ENCODE measurements at regions not wholly inside any gene's neighbourhood (a gene's known extent, or its start where the extent isn't known, plus 50 kb on each side); places are given as distances from the start of the nearest gene placed in this dataset.

DNA sequence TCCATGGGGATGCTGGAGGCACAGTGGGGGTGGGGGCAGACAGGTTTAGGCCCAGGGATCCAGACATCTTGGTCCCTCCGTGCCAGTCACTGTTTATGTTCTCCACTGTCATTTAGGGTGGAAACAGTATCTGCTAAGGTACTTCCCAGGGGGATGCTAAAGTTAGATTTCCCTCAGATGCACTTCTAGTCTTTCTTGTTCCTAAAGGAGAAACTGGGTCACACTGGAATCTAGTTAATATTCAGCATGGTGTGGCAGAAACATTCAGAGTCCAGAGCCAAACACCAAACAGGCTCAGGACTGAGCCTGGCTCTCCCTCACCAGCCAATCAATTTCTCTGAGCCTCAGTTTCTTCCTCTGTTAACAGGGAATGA is 83.4 kb upstream of the PLET1 start:
- TF ChIP-seq CTCF (conservative IDR thresholded peaks at IDR 0.05 in 1 of 2, IDR thresholded peaks at IDR 0.05 in 1 of 2; ENCODE audit: extremely low read depth in 1 of 2, insufficient read depth in 1 of 2, low read depth in 1 of 2, low read length in 2 of 2) (no peak), EZH2 (IDR thresholded peaks at IDR 0.05; ENCODE audit: borderline replicate concordance, low read length) (no peak)
